COR-L47 (cell line): ENCODE measurements at regions not wholly inside any gene's neighbourhood (a gene's known extent, or its start where the extent isn't known, plus 50 kb on each side); places are given as distances from the start of the nearest gene placed in this dataset.
"Not testable (repeated sequence)": the region's sequence is repeated elsewhere in the genome, so short reads cannot be mapped to it uniquely, and the experiment has no call there.

Experiments
- DNase-seq: peaks from one replicate; lab custom pipeline; 2025; lab: John Stamatoyannopoulos, UW

GRCh38 chr5:17037751-17038150 is 101.7 kb upstream of the MYO10 start:
- DNase-seq: no peak

DNA sequence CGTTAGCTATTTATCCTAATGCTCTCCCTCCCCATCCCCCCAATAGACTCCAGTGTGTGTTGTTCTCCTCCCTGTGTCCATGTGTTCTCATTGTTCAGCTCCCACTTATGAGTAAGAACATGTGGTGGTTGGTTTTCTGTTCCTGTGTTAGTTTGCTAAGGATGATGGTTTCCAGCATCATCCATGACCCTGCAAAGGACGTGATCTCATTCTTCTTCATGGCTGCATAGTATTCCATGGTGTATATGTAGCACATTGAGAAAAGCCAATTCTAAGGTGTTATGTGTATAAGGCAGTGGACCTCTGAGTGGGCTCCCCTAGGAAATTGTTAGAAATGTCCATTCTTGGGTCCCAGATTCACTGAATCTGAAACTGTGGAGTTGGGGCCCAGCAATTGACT is 103.1 kb upstream of the MYO10 start:
- DNase-seq: no peak

DNA sequence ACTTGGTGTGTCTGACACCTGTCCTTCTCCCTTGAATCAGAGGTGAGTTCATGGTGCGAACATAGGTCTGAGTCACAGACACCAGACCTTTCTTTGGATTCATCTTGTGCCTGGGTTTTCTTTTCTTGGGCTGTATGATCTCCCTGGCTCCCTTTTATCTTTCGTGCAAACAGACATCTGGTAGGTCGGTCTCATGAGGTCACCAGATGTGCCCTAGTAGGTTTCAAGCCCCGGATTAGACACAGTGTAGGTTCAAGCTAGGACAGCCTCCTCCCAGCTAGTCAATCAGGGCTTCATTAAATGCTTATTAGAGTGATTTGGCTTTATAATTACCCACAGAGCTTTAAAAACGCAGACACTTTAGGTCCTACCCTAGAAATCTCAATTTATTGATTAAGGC is 106.0 kb upstream of the MYO10 start:
- DNase-seq: no peak

DNA sequence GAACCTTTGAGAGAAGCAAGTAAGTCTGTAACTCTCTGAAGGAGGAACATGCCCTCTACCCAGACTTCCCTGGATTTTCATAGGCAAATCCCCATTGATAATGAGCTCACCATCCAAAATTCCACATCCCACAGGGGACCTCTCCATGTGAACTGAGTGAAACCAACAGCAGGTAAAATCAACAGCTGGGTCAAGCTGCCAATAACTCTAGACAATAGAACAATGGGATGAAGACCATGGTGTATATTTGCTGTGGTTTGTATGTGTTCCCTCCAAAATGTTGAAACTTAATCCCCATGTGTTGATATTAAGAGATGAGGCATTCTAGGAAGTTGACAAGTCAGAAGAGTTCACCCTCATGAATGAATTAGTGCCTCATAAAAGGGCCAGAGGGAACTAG is 110.2 kb upstream of the MYO10 start:
- no peak for DNase-seq

- DNase-seq: no peak
Observed at GRCh38 chr5:17050236-17050635, 114.1 kb upstream of the MYO10 start.

- no peak for DNase-seq
Observed at GRCh38 chr5:17054911-17055310, 118.8 kb upstream of the MYO10 start.

DNA sequence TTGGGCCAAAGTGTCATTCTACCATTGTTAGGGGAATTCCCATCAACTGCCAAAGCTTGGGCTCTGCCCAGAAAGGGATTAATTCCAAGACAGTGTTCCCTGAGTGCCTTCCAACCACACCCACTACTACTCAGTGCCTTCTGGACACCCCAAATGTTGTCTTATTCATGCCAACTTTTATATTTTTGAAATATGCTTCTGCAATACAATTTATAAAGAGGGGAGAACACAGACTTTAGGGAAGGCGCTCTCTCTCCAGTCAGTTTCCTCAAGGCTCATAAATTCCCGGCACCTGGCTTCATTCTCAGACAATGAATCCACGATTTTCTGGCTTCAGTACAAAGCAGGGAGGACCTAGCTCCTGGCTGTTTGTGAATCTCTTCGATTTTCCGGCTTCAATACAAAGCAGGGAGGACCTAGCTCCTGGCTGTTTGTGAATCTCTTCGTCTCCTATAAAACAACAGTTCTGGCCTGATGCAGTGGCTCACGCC is 120.1 kb upstream of the MYO10 start:
- DNase-seq: no peak

DNA sequence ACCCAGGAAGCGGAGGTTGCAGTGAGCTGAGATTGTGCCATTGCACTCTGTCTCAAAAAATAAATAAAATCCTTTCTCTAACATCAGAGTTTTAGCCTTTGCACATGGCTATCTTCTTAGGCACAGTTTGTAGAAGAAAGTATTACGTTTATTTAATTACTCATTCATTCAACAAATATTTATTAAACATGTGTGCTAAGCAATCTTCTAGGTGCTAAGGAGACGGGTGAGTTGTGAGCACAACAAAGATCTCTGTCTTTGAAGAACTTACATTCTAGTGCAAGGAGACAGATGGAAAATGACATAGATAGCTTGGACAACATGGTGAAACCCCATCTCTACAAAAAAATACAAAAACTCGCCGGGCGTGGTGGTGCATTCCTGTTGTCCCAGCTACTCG is 122.3 kb upstream of the MYO10 start:
- DNase-seq: no peak

GRCh38 chr5:17061973-17062470 is 125.9 kb upstream of the MYO10 start:
- DNase-seq: no peak

DNA sequence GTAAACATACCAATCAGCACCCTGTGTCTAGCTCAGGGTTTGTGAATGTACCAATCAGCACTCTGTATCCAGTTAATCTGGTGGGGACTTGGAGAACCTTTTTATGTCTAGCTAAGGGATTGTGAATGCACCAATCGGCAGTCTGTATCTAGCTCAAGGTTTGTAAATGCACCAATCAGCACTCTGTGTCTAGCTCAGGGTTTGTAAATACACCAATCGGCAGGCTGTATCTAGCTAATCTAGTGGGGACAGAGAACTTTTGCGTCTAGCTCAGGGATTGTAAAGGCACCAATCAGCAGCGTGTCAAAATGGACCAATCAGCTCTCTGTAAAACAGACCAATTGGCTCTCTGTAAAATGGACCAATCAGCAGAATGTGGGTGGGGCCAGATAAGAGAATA is 126.7 kb upstream of the MYO10 start:
- DNase-seq: not testable (repeated sequence)

DNA sequence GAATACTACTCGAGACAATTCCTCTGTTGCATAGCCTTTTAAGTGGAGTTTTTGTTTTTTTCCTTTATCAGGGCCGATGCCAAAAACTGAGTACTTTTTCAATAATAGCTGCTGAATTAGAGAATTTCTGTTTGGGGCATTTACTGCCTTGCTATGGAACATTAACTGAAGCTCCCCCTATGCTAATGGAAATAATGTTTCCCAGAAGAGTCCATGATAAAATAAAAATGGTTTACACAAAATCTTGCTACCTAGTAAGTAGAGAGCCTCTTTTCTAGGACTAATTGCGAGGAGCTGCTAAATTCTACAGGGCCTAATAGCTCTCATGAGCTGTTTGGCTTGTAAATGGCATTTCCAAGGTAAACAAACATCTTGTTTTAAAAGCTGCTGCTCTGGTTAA is 128.2 kb upstream of the MYO10 start:
- no peak for DNase-seq

DNA sequence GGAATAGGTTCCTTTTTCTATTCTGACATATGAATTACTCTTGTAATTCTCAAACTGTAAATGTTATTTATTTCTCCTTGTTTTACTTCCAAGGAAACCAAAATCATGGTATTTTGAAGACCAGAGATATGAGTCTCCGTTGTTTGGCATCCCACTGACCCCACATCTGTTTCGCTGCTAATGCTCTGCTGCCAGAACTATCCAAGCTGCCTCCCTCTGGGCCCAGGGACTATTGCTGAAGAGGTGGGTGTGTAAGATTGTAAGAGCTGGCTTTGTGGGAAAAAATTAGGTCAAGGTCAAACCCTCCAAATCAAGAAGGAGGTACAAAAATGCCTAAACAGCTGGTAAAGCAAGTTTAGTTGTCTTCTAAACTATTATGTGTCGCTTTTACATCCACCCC is 129.4 kb upstream of the MYO10 start:
- no peak for DNase-seq

DNA sequence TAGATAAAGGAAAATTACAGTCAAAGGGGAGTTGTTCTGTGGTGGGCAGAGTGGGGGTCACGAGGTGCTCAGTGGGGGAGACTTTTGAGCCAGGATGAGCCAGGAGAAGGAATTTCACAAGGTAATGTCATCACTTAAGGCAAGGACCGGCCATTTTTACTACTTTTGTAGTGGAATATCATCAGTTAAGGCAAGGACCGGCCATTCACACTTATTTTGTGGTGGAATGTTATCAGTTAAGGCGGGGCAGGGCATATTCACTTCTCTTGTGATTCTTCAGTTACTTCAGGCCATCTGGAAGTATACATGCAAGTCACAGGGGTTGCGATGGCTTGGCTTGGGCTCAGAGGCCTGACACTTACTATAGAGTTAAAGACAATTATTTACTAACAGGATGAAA is 129.9 kb upstream of the MYO10 start:
- not testable (repeated sequence) for DNase-seq

DNA sequence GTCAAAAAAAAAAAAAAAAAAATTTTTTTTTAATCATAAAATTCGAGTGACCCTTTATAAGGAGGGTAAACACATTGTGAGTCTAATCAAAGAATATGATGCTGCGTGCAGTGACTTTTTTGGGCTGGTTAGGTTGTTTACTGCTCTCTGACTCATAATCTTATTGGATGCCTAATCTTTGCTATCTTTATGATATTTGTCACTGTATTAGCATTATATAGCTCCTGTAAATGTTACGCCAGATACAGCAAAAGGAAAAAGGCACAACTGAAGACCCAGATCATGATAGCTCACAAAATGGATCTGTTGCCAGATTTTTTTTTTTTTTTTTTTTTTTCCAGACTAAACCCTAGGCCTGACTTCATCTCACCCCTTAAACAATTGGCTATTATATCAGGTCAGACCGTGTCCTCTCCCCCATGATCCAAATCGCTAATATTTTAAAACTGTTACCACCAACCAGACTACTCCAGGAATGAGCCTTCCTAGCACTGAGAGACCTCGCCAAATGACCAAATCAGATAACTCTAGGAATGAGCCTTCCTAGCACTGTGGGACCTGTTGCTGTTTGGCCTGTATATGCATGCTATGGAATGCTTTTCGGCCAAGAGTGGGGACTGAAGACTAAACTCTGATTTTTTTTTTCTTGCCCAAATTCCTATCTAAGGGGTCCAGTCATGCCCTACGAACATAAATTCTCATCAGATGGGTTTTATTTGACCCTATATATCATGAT is 131.7 kb upstream of the MYO10 start:
- DNase-seq: no peak

DNA sequence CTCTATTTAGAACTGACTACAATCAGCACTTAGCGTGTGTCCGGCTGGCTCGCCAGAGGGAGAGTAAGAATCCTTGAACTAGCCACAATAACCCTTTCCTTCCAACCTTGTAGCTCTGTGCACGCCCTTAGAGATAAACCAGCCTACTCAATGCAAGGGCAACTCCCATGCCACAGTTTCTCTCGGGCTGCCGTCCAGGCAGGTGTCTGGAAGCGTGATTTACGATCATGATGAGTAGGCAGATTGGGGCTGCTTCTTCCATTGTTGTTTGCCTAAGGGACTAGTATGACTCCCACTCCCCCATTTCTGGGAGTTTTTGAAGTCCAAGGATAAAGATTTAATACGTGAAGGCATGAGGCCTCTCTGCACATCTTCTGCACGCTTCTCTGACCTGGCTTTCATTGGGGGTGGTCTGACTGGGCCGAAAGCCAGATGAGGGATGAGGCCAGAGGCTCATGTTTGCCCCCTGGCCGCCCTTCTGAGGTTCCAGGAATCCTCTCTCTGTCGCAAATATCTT is 134.0 kb upstream of the MYO10 start:
- no peak for DNase-seq

DNA sequence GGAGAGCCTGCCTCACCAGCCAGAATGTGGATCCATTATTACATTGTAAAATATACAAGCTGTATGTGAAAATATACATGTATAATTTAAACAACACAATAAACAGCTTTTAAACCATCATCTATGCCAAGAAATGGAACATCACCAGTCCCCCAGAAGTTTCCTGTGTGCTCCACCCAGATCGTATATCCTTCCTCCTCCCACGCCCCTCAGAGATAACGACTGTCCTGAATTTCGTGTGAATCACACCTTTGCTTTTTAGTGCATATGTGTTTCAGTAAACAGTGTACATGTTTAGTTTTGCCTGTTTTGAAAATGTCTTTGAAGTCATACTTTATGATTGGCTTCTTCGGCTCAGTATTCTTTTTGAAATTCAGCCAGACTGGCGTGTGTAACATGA is 134.6 kb upstream of the MYO10 start:
- DNase-seq: no peak

GRCh38 chr5:17075236-17075635 is 139.1 kb upstream of the MYO10 start:
- DNase-seq: no peak

GRCh38 chr5:17076272-17076671 is 140.2 kb upstream of the MYO10 start:
- no peak for DNase-seq

- DNase-seq: no peak
Observed at GRCh38 chr5:17077440-17078233, 139.8 kb upstream of the BASP1 start.

DNA sequence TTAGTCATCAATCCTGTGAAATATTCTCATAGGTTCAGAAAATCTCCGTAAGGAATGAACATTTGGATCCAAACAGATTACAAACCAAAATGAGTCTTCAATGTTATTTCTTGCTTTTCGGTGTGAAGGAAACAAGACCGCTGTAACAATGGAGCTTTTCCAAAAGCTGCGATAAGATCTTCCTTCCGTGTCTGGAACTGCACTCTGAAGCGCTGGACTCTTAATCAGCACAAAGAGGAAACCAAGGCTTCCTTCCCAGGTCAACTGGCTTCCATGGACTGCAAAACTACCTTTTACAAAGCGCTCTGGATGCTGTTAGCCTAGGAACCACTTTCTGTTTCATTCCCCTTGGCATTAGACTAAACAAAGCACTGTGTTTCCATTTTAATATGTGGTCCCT is 137.9 kb upstream of the BASP1 start:
- no peak for DNase-seq

DNA sequence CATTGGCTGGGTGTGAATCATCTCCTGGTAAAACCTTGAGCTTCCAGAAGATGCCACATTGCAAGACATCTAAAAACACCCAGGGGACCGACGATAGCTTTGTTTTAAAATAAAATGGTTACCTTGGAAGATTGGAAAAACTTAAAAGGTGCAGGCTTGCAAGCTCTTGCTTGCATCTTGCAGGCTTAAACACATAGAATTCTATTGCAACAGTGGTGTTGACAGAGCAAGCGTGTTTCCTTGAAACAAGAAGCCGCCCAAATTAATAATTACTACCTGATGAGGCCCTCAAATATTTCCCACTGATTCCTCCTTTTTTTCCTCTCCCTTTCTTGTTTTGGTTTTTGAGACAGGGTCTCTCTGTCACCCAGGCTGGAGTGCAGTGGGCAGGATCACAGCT is 137.1 kb upstream of the BASP1 start:
- no peak for DNase-seq

DNA sequence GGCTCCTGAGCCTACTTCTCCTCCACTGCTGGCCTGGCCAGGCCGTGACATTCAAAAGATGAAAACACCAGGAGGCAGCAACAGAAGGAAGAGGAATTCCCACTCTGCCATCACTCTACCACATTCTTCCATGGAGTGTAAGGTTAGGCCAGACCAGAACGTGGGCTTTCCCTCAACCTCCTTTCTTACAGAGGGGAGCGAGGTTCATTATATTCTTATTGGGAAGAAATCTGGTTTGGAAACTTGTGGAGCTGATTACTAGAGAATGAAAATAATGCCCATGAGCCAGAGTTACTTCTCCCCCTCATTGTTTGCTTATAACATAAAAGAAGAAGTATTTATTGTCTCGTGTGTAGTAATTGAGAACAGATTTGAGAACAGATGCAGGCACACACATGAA is 136.3 kb upstream of the BASP1 start:
- DNase-seq: no peak

GRCh38 chr5:17083276-17083675 is 134.2 kb upstream of the BASP1 start:
- not testable (repeated sequence) for DNase-seq
